GM12875 (cell line): ENCODE measurements at regions not wholly inside any gene's neighbourhood (a gene's known extent, or its start where the extent isn't known, plus 50 kb on each side); places are given as distances from the start of the nearest gene placed in this dataset.

Experiments
- H3K4me3 ChIP-seq: one replicate; pipeline ENCODE4 v1.5.1; 2011; ENCODE audit warnings: low read depth, low read length, control low read depth
- TF ChIP-seq, protein P1 (sequence below): IDR thresholded peaks from 2 replicates; pipeline ENCODE4 v1.5.1; 2011; ENCODE audit warnings: low read depth, mild to moderate bottlenecking, control low read depth, inconsistent platforms, low read length, moderate library complexity, borderline replicate concordance; ENCODE audit not compliant: insufficient read depth

DNA sequence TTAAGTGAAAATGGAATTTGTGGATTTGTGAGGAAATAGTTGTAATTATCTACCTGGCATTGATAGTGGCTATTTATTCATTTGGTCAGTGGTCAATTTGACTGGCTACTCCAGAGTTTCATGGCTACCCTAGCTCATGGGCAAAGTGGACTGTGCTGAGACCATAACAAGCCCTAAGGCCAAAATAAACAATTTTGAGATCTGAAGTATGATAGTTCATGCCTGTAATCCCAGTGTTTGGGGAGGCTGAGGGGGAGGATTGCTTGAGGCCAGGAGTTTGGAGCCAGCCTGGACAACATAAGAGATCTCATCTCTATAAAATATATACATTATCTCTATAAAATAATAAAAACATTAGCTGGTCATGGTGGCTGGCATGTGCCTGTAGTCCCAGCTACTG lies 311.7 kb downstream of the HIVEP2 start:
- TF ChIP-seq, protein P1, sequence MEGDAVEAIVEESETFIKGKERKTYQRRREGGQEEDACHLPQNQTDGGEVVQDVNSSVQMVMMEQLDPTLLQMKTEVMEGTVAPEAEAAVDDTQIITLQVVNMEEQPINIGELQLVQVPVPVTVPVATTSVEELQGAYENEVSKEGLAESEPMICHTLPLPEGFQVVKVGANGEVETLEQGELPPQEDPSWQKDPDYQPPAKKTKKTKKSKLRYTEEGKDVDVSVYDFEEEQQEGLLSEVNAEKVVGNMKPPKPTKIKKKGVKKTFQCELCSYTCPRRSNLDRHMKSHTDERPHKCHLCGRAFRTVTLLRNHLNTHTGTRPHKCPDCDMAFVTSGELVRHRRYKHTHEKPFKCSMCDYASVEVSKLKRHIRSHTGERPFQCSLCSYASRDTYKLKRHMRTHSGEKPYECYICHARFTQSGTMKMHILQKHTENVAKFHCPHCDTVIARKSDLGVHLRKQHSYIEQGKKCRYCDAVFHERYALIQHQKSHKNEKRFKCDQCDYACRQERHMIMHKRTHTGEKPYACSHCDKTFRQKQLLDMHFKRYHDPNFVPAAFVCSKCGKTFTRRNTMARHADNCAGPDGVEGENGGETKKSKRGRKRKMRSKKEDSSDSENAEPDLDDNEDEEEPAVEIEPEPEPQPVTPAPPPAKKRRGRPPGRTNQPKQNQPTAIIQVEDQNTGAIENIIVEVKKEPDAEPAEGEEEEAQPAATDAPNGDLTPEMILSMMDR, result no peak

DNA sequence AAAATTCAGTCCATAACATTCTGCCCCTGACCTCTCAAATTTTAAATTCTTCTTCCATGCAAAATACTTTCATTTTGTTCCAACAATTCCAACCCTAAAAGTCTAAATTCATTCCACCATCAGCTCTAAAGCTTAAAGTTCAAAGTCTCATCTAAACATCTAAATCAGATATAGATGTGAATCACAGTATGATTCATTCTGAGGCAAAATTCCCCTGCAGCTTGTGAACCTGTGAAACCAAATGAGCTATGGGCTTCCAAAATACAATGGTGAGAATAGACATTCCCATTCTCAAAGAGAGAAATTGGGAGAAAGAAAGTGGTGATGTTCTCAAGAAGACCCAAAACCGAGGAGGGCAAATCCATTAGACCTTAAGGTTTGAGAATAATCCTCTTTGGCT lies 309.8 kb downstream of the HIVEP2 start:
- TF ChIP-seq, protein P1, result no peak
- no peak overlapping the region for H3K4me3 ChIP-seq

More for the DNA sequence above, 311.7 kb downstream of the HIVEP2 start:
- no peak overlapping the region for H3K4me3 ChIP-seq

DNA sequence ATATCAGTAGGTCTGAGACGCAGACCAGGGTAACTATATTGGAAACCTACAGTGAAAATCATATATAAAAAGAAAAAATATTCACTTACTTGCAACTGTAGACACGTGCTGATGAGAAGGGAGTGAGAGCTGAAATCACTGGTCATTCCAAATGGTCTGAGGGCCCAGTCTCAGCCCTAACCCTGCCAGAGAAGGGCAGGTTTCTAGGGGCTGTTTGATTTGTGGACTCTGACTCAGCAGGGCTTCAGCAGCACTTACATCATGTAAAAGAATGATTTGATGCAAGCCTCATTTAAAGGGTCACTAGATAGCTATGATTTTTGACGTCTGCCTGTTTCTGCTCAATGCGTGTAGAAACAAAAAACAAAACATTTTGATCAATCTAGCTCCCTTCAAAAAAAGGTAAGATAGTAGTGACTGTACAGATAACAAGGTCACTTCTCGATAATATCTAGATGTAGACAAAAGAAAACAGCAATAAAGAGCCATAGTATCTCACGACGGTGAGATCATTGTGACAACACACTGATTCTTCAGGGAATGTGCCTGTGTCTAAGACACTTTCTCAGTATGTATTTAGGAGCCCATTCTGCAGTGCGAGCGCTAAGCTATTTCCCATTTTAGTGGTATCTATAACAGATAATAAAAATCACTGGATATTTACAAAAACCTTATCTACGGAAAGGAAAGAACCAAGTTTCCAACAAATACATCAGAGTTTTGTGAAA lies 307.2 kb downstream of the HIVEP2 start:
- no peak overlapping the region for H3K4me3 ChIP-seq
- TF ChIP-seq, protein P1, result no peak

DNA sequence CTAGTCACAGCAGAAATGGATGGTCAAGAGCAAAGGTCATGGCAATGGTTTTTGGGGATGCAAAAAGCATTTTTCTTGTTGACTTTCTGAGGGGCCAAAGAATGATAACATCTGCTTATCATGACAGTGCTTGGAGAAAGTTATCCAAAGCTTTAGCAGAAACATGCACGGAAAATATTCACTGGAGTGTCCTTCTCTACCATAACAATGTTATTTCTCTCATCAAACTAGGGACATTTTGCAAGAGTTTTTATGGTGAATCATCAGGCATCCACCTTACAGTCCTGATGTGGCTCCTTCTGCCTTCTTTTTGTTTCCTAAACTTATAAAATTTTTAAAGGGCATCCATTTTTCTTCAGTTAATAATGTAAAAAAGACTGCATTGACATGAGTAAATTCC lies 302.3 kb downstream of the HIVEP2 start:
- TF ChIP-seq, protein P1, result no peak
- no peak overlapping the region for H3K4me3 ChIP-seq

DNA sequence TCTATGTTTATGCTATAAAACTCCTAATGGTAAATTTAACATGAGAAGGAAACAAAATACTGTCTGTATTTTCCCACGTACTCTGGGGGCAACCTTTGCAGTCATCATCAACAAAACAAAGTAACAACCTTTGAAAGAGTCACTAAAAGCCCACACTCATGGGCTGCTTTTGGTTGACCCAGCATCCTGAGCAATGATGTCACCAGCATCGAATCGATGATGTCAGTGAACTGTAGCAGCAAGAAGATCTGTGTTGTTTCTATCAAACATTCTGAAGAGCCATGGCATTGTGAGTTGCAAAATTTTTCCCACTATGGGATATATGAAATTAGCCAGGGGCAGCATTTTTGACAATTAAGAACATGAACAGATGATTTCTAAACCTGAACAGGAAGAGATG lies 300.1 kb downstream of the HIVEP2 start:
- TF ChIP-seq, protein P1, result no peak
- no peak overlapping the region for H3K4me3 ChIP-seq

DNA sequence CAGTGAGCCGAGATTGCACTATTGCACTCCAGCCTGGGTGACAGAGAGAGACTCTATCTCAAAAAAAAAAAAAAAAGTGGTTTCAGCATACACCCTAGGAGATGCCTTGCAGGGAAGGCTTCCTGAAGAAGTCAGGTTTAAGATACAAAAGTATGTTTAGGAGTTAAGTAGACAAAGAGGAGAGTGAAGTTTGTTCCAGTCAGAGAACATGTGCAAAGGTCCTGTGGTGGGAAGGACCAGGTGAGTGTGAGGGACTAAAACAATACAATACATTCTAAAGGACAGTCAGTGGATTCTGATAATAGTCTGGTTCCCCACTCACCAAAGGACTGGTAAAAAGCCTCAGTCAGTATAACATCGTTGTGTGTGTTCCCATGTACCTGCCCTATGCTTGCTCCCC lies 299.3 kb downstream of the HIVEP2 start:
- TF ChIP-seq, protein P1, result no peak
- H3K4me3 ChIP-seq, result no peak overlapping the region

DNA sequence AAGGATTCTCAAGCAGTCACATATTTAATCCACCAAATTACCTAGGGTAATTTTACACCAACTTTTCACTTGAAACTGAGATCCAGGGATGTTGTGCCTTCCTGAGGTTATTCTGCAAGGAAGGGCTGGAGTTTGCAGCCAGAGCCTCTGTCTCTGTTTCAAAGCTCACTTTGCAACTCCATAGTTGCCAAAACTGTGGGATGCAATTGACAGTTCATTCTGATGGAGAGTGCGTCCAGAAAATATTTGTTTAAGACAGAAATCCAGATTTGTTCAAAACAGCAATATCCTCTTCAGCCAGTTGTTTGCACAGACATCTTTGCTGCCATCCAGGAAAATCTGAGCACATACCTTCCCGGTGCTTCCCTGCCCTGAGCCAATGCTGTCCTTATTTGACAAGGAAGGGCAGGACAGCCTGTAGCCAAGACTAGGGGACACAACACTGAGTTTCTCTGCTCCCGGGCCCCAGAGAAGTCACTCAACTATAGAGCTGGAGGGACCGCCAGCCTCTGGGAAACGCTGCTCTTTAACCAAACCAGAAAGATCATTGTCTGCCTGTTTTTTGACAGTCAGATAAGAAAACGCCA lies 297.4 kb downstream of the HIVEP2 start:
- H3K4me3 ChIP-seq, result no peak overlapping the region
- TF ChIP-seq, protein P1, result no peak
